ENCODE measurements at regions not wholly inside any gene's neighbourhood (a gene's known extent, or its start where the extent isn't known, plus 50 kb on each side); places are given as distances from the start of the nearest gene placed in this dataset.

DNA sequence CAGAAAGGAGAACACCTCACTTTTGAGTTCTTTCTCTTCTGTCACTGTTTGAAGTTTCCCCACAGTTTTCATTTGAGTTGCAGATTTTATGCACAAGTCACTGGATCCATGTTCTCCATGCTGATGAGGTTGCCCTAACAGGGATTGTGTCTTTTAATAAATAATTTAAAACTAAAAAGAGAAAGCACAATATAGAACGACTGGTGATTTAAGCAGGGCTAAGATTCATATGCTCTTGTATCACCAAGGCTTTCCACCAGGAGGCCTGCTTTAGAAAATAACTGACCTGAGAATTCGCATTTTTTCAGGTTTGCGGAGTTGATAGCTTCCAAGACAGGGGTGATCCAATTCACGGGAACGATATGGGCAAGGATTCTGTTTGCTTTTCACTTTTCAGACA lies 252.0 kb upstream of the VEPH1 start:
- TF ChIP-seq POLR2A (IDR thresholded peaks at IDR 0.05) (no peak), CTCF (IDR thresholded peaks at IDR 0.05) (no peak)

Data from Peyer's patch (tissue), 4 donors.